Astrocyte (in vitro differentiated cells and primary cell): ENCODE measurements at regions not wholly inside any gene's neighbourhood (a gene's known extent, or its start where the extent isn't known, plus 50 kb on each side); places are given as distances from the start of the nearest gene placed in this dataset.

Experiments
- DNase-seq: peaks from one replicate; pipeline ENCODE4 v3.0.0-alpha.2; 2010; ENCODE audit warnings: low read depth
- FAIRE-seq: peaks from 2 replicates; lab custom pipeline; 2011; peaks lifted over from hg19 to GRCh38; lab: Jason Lieb, UNC
- H2AFZ ChIP-seq: 2 replicates; pipeline ENCODE4 v1.6.0; 2012; ENCODE audit warnings: low read depth, low read length, inconsistent platforms
- H3K27ac ChIP-seq: 2 replicates; pipeline ENCODE4 v1.5.1; 2011; ENCODE audit warnings: low read depth, low read length, inconsistent platforms
- H3K27me3 ChIP-seq: 2 replicates; pipeline ENCODE4 v1.6.0; 2011; ENCODE audit warnings: low read length, inconsistent platforms; ENCODE audit not compliant: insufficient read depth
- H3K36me3 ChIP-seq: 2 replicates; pipeline ENCODE4 v1.5.1; 2011; ENCODE audit warnings: low read length, inconsistent platforms; ENCODE audit not compliant: insufficient read depth
- H3K4me1 ChIP-seq: 2 replicates; pipeline ENCODE4 v1.5.1; 2011; ENCODE audit warnings: low read length, inconsistent platforms; ENCODE audit not compliant: insufficient read depth
- H3K4me2 ChIP-seq: 2 replicates; pipeline ENCODE4 v1.6.0; 2012; ENCODE audit warnings: low read length, inconsistent platforms
- H3K4me3 ChIP-seq: 2 replicates; pipeline ENCODE4 v1.5.1; 2011; ENCODE audit warnings: low read depth, mild to moderate bottlenecking, low read length, inconsistent platforms; ENCODE audit not compliant: insufficient read depth
- H3K79me2 ChIP-seq: 2 replicates; pipeline ENCODE4 v1.6.0; 2012; ENCODE audit warnings: mild to moderate bottlenecking, low read length, inconsistent platforms; ENCODE audit not compliant: insufficient read depth
- H3K9ac ChIP-seq: 2 replicates; pipeline ENCODE4 v1.6.0; 2012; ENCODE audit warnings: mild to moderate bottlenecking, low read length, inconsistent platforms
- H3K9me3 ChIP-seq: 2 replicates; pipeline ENCODE4 v1.5.1; 2012; ENCODE audit warnings: low read depth, mild to moderate bottlenecking, low read length, inconsistent platforms; ENCODE audit not compliant: insufficient read depth
- H4K20me1 ChIP-seq: 2 replicates; pipeline ENCODE4 v1.6.0; 2012; ENCODE audit warnings: low read length, inconsistent platforms; ENCODE audit not compliant: insufficient read depth
- H3K27ac Mint-ChIP-seq: one replicate; pipeline ENCODE4 v1.8.0; 2021; ENCODE audit warnings: mild to moderate bottlenecking, mixed read lengths; ENCODE audit not compliant: unreplicated experiment
- H3K27me3 Mint-ChIP-seq: one replicate; pipeline ENCODE4 v1.8.0; 2021; ENCODE audit warnings: low read depth, mixed read lengths; ENCODE audit not compliant: unreplicated experiment
- H3K36me3 Mint-ChIP-seq: one replicate; pipeline ENCODE4 v1.8.0; 2021; ENCODE audit warnings: low read depth, mixed read lengths; ENCODE audit not compliant: unreplicated experiment
- H3K4me1 Mint-ChIP-seq: one replicate; pipeline ENCODE4 v1.8.0; 2021; ENCODE audit warnings: low read depth, mixed read lengths; ENCODE audit not compliant: unreplicated experiment
- H3K4me3 Mint-ChIP-seq: one replicate; pipeline ENCODE4 v1.8.0; 2021; ENCODE audit warnings: mild to moderate bottlenecking, moderate library complexity, mixed read lengths; ENCODE audit not compliant: unreplicated experiment
- H3K9me3 Mint-ChIP-seq: one replicate; pipeline ENCODE4 v1.8.0; 2021; ENCODE audit warnings: mild to moderate bottlenecking, mixed read lengths; ENCODE audit not compliant: unreplicated experiment
- EZH2 ChIP-seq: IDR thresholded peaks from 2 replicates; pipeline ENCODE4 v1.6.1; 2012; ENCODE audit warnings: mild to moderate bottlenecking, low read length, inconsistent platforms; ENCODE audit not compliant: insufficient read depth
- TF ChIP-seq, protein P1 (sequence below): IDR thresholded peaks from 2 replicates; pipeline ENCODE4 v1.5.1; 2011; ENCODE audit warnings: low read depth, mild to moderate bottlenecking, inconsistent platforms, low read length, moderate library complexity; ENCODE audit not compliant: insufficient read depth

DNA sequence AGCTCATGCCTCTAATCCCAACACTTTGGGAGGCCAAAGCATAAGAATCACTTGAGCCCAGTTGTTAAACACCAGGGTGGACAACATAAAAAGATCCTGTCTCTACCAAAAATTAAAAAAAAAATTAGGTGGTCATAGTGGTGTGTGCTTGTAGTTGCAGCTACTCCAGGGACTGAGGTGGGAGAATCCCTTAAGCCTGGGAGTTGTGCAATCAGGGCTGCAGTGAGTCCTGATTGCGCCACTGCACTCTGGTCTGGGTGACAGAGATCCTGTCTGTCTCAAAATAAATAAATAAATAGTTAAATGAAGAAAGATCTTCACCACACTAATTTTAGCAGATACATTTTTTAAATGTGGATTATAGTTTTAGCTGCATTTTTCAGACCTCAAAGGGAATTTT lies 433.2 kb downstream of the MAT2B start:
- Histone ChIP-seq H3K9ac (no peak overlapping the region), H3K4me2 (no peak overlapping the region), H3K4me3 (no peak overlapping the region), H3K36me3 (no peaks in the 10 kb centered on the region), H3K4me1 (no peaks in the 10 kb centered on the region), H3K27me3 (no peaks in the 10 kb centered on the region), H3K27ac (no peak overlapping the region), H3K9me3 (no peaks in the 10 kb centered on the region), H4K20me1 (no peaks in the 10 kb centered on the region), H3K79me2 (no peaks in the 10 kb centered on the region), H2AFZ (no peak overlapping the region)
- no peak for DNase-seq
- Mint-ChIP-seq H3K4me1 (no peaks in the 10 kb centered on the region), H3K27me3 (no peaks in the 10 kb centered on the region), H3K4me3 (no peak overlapping the region), H3K36me3 (no peaks in the 10 kb centered on the region), H3K9me3 (peaks cover 4% of the 10 kb centered on the region), H3K27ac (no peak overlapping the region)
- TF ChIP-seq, protein P1, sequence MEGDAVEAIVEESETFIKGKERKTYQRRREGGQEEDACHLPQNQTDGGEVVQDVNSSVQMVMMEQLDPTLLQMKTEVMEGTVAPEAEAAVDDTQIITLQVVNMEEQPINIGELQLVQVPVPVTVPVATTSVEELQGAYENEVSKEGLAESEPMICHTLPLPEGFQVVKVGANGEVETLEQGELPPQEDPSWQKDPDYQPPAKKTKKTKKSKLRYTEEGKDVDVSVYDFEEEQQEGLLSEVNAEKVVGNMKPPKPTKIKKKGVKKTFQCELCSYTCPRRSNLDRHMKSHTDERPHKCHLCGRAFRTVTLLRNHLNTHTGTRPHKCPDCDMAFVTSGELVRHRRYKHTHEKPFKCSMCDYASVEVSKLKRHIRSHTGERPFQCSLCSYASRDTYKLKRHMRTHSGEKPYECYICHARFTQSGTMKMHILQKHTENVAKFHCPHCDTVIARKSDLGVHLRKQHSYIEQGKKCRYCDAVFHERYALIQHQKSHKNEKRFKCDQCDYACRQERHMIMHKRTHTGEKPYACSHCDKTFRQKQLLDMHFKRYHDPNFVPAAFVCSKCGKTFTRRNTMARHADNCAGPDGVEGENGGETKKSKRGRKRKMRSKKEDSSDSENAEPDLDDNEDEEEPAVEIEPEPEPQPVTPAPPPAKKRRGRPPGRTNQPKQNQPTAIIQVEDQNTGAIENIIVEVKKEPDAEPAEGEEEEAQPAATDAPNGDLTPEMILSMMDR, result no peak
- no peak for TF ChIP-seq EZH2
- FAIRE-seq, result no peak

DNA sequence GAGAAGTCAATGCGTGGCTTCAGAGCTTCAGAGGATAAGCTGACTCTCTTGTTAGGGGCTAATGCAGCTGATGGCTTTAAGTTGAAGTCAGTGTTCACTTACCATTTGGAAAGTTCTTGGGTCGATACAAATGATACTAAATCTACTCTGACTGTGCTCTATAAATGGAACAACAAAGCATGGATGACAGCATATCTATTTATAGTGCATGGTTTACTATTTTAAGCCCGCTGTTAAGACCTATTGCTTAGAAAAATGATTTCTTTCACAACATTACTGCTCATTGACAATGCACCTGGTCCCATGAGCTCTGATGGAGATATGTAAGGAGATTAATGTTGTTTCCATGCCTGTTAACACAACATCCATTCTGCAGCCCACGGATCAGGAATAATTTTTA lies 435.7 kb downstream of the MAT2B start:
- no peak overlapping the region for H3K9ac ChIP-seq
- H3K4me3 ChIP-seq, result no peak overlapping the region
- H3K36me3 ChIP-seq, result no peaks in the 10 kb centered on the region
- H3K9me3 ChIP-seq, result no peaks in the 10 kb centered on the region
- Mint-ChIP-seq H3K9me3 (peaks cover 2% of the 10 kb centered on the region), H3K27me3 (no peaks in the 10 kb centered on the region), H3K4me1 (no peaks in the 10 kb centered on the region), H3K36me3 (no peaks in the 10 kb centered on the region), H3K27ac (no peak overlapping the region), H3K4me3 (no peak overlapping the region)
- no peak overlapping the region for H3K4me2 ChIP-seq
- FAIRE-seq (no peak), DNase-seq (no peak)
- H3K27ac ChIP-seq, result no peak overlapping the region
- H2AFZ ChIP-seq, result no peak overlapping the region
- H3K4me1 ChIP-seq, result no peaks in the 10 kb centered on the region
- H3K79me2 ChIP-seq, result no peaks in the 10 kb centered on the region
- H3K27me3 ChIP-seq, result no peaks in the 10 kb centered on the region
- H4K20me1 ChIP-seq, result no peaks in the 10 kb centered on the region
- TF ChIP-seq, protein P1, result no peak
- no peak for TF ChIP-seq EZH2

DNA sequence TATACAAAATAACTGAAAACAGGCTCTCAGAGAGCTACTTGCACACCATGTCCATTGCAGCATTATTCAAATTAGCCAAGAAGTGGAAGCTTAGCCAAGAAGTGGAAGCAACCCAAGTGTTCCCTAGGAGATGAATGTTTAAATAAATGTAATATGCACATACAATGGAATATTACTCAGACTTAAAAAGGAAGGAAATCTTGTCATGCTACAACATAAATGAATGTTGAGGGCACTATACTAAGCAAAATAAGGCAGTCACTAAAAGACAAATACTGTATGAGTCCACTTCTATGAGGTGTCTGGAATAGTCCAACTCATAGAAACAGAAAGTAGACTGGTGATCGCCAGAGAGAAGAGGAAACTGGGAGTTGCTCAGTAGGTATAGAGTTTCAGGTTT lies 438.1 kb downstream of the MAT2B start:
- no peaks in the 10 kb centered on the region for H3K4me1 ChIP-seq
- DNase-seq (peak; percentile 28), FAIRE-seq (no peak)
- TF ChIP-seq, protein P1, result no peak
- no peak for TF ChIP-seq EZH2
- H3K27me3 ChIP-seq, result no peaks in the 10 kb centered on the region
- H4K20me1 ChIP-seq, result no peaks in the 10 kb centered on the region
- no peak overlapping the region for H2AFZ ChIP-seq
- no peaks in the 10 kb centered on the region for H3K36me3 ChIP-seq
- H3K27ac ChIP-seq, result no peak overlapping the region
- Mint-ChIP-seq H3K27me3 (no peaks in the 10 kb centered on the region), H3K4me1 (no peaks in the 10 kb centered on the region), H3K27ac (no peak overlapping the region), H3K4me3 (no peak overlapping the region), H3K36me3 (no peaks in the 10 kb centered on the region), H3K9me3 (peaks cover 3% of the 10 kb centered on the region)
- no peak overlapping the region for H3K4me2 ChIP-seq
- no peak overlapping the region for H3K9ac ChIP-seq
- H3K79me2 ChIP-seq, result no peaks in the 10 kb centered on the region
- no peaks in the 10 kb centered on the region for H3K9me3 ChIP-seq
- no peak overlapping the region for H3K4me3 ChIP-seq
